ENCODE measurements at regions not wholly inside any gene's neighbourhood (a gene's known extent, or its start where the extent isn't known, plus 50 kb on each side); places are given as distances from the start of the nearest gene placed in this dataset.

DNA sequence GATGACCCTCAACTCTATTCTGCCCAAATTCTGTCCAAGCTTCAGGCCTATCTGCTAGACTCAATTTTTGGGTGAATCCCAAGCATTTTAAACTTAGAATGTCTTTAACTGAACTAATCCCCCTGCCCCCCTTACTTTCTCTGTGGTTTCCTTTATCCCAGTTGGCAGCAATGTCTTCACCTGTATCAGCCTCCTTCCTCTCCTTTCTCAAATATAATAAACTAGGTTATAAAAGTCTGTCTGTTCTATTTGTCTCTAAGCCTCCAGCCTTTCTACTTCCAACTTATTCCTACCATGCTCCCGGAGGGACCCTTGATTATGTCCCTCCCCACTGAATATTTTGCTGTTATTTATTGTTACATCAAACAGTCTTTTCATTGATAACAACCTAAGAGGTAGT, 375.5 kb upstream of the TRIB2 start:
- Histone ChIP-seq H3K36me3 (ENCODE audit: control insufficient read depth, low read length) (no peaks in the 10 kb centered on the region), H3F3A (ENCODE audit: control insufficient read depth, insufficient read depth) (no peaks in the 10 kb centered on the region), H3K27me3 (ENCODE audit: control insufficient read depth, low read length) (no peaks in the 10 kb centered on the region), H3K4me2 (ENCODE audit: low read length) (no peak overlapping the region), H3K79me2 (ENCODE audit: control insufficient read depth, low read length) (no peaks in the 10 kb centered on the region), H3K27ac (ENCODE audit: low read depth, low read length) (no peak overlapping the region), H4K20me1 (ENCODE audit: control insufficient read depth, insufficient read depth, low read depth, low read length) (no peaks in the 10 kb centered on the region), H3K9me2 (replicated peaks; ENCODE audit: control insufficient read depth, low read length) (no peaks in the 10 kb centered on the region), H3K9me3 (ENCODE audit: control insufficient read depth, insufficient read depth, low read length) (no peaks in the 10 kb centered on the region), H3K4me3 (ENCODE audit: low read length) (no peak overlapping the region), H3K4me1 (ENCODE audit: control insufficient read depth, low read length) (no peaks in the 10 kb centered on the region)
- TF ChIP-seq EZH2phosphoT487 (IDR thresholded peaks at IDR 0.05; ENCODE audit: borderline replicate concordance, low read length): no peak
- TF ChIP-seq, protein P1, sequence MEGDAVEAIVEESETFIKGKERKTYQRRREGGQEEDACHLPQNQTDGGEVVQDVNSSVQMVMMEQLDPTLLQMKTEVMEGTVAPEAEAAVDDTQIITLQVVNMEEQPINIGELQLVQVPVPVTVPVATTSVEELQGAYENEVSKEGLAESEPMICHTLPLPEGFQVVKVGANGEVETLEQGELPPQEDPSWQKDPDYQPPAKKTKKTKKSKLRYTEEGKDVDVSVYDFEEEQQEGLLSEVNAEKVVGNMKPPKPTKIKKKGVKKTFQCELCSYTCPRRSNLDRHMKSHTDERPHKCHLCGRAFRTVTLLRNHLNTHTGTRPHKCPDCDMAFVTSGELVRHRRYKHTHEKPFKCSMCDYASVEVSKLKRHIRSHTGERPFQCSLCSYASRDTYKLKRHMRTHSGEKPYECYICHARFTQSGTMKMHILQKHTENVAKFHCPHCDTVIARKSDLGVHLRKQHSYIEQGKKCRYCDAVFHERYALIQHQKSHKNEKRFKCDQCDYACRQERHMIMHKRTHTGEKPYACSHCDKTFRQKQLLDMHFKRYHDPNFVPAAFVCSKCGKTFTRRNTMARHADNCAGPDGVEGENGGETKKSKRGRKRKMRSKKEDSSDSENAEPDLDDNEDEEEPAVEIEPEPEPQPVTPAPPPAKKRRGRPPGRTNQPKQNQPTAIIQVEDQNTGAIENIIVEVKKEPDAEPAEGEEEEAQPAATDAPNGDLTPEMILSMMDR (IDR thresholded peaks at IDR 0.05; ENCODE audit: low read depth, low read length, poor library complexity, severe bottlenecking): no peak

GRCh38 chr2:12341920-12342319, 374.8 kb upstream of the TRIB2 start:
- TF ChIP-seq, protein P1 (IDR thresholded peaks at IDR 0.05; ENCODE audit: low read depth, low read length, poor library complexity, severe bottlenecking): no peak
- no peak for TF ChIP-seq EZH2phosphoT487 (IDR thresholded peaks at IDR 0.05; ENCODE audit: borderline replicate concordance, low read length)
- Histone ChIP-seq H3K9me2 (replicated peaks; ENCODE audit: control insufficient read depth, low read length) (no peaks in the 10 kb centered on the region), H3K27ac (ENCODE audit: low read depth, low read length) (no peak overlapping the region), H3K36me3 (ENCODE audit: control insufficient read depth, low read length) (no peaks in the 10 kb centered on the region), H3F3A (ENCODE audit: control insufficient read depth, insufficient read depth) (no peaks in the 10 kb centered on the region), H3K27me3 (ENCODE audit: control insufficient read depth, low read length) (no peaks in the 10 kb centered on the region), H3K9me3 (ENCODE audit: control insufficient read depth, insufficient read depth, low read length) (no peaks in the 10 kb centered on the region), H4K20me1 (ENCODE audit: control insufficient read depth, insufficient read depth, low read depth, low read length) (no peaks in the 10 kb centered on the region), H3K4me3 (ENCODE audit: low read length) (no peak overlapping the region), H3K79me2 (ENCODE audit: control insufficient read depth, low read length) (no peaks in the 10 kb centered on the region), H3K4me2 (ENCODE audit: low read length) (no peak overlapping the region), H3K4me1 (ENCODE audit: control insufficient read depth, low read length) (no peaks in the 10 kb centered on the region)

DNA sequence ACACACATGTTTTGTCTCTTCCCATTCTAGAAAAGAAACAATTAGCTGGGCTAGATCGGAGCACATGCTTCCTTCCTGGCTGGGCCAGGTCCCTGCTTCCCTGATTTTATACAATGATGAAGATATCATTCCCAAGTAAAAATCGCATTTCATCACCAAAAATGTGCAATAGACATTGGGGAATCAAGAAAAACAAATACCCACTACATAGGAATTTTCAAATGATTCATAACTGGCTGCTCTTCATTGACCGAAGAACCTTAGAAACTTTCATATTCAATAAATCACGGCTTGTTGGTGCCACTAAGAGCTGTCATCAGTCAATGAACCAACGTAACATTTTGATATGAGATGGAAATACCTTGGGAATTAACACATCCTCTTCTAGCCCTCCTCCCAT, 373.6 kb upstream of the TRIB2 start:
- Histone ChIP-seq H3F3A (ENCODE audit: control insufficient read depth, insufficient read depth) (no peaks in the 10 kb centered on the region), H4K20me1 (ENCODE audit: control insufficient read depth, insufficient read depth, low read depth, low read length) (no peaks in the 10 kb centered on the region), H3K79me2 (ENCODE audit: control insufficient read depth, low read length) (no peaks in the 10 kb centered on the region), H3K4me2 (ENCODE audit: low read length) (no peak overlapping the region), H3K36me3 (ENCODE audit: control insufficient read depth, low read length) (no peaks in the 10 kb centered on the region), H3K27ac (ENCODE audit: low read depth, low read length) (no peak overlapping the region), H3K27me3 (ENCODE audit: control insufficient read depth, low read length) (no peaks in the 10 kb centered on the region), H3K9me2 (replicated peaks; ENCODE audit: control insufficient read depth, low read length) (no peaks in the 10 kb centered on the region), H3K4me1 (ENCODE audit: control insufficient read depth, low read length) (no peaks in the 10 kb centered on the region), H3K9me3 (ENCODE audit: control insufficient read depth, insufficient read depth, low read length) (no peaks in the 10 kb centered on the region), H3K4me3 (ENCODE audit: low read length) (no peak overlapping the region)
- TF ChIP-seq, protein P1 (IDR thresholded peaks at IDR 0.05; ENCODE audit: low read depth, low read length, poor library complexity, severe bottlenecking): no peak
- TF ChIP-seq EZH2phosphoT487 (IDR thresholded peaks at IDR 0.05; ENCODE audit: borderline replicate concordance, low read length): no peak

DNA sequence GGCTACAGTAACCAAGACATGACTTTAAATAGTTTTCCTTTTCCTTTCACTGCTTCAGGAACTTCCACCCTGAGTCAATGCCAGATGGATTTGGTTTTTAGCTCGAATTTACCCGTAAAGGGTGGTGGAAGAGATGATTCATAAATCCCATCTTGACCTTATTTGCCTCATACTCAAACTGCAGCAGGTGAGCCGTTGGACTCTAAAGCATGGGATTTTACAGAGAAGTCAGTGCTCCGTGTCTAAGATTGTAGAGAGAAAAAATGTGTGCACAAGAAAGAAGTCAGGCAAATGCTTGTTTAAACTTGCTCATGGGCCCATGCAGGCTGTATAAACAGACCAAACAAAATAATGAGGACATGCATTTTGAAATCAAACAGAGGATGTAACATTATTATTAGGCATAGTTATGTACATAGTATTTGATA, 369.7 kb upstream of the TRIB2 start:
- TF ChIP-seq EZH2phosphoT487 (IDR thresholded peaks at IDR 0.05; ENCODE audit: borderline replicate concordance, low read length): no peak
- TF ChIP-seq, protein P1 (IDR thresholded peaks at IDR 0.05; ENCODE audit: low read depth, low read length, poor library complexity, severe bottlenecking): no peak

More for the DNA sequence above, 369.7 kb upstream of the TRIB2 start:
- no peak overlapping the region for H3K4me2 ChIP-seq (ENCODE audit: low read length)
- H3K9me3 ChIP-seq (ENCODE audit: control insufficient read depth, insufficient read depth, low read length): no peaks in the 10 kb centered on the region
- no peak overlapping the region for H3K27ac ChIP-seq (ENCODE audit: low read depth, low read length)
- no peaks in the 10 kb centered on the region for H3K36me3 ChIP-seq (ENCODE audit: control insufficient read depth, low read length)
- H3K4me1 ChIP-seq (ENCODE audit: control insufficient read depth, low read length): no peaks in the 10 kb centered on the region
- H3K9me2 ChIP-seq (replicated peaks; ENCODE audit: control insufficient read depth, low read length): no peaks in the 10 kb centered on the region
- no peaks in the 10 kb centered on the region for H4K20me1 ChIP-seq (ENCODE audit: control insufficient read depth, insufficient read depth, low read depth, low read length)
- H3K79me2 ChIP-seq (ENCODE audit: control insufficient read depth, low read length): no peaks in the 10 kb centered on the region
- H3K27me3 ChIP-seq (ENCODE audit: control insufficient read depth, low read length): no peaks in the 10 kb centered on the region
- H3K4me3 ChIP-seq (ENCODE audit: low read length): no peak overlapping the region
- H3F3A ChIP-seq (ENCODE audit: control insufficient read depth, insufficient read depth): no peaks in the 10 kb centered on the region
